ENCODE measurements at regions not wholly inside any gene's neighbourhood (a gene's known extent, or its start where the extent isn't known, plus 50 kb on each side); places are given as distances from the start of the nearest gene placed in this dataset.

- no peaks in the 10 kb centered on the region for H3K36me3 ChIP-seq (ENCODE audit: low read depth)
- no peaks in the 10 kb centered on the region for H3K4me1 ChIP-seq (ENCODE audit: low read depth)
- DNase-seq (no peak), ATAC-seq (no peak)
- no peak for TF ChIP-seq CTCF (IDR thresholded peaks at IDR 0.05)
- no peak overlapping the region for H3K4me3 ChIP-seq
- H3K9me3 ChIP-seq = peaks cover under 1% of the 10 kb centered on the region
- intact Hi-C loops (cut with DNase I, micrococcal nuclease) = no loop called here
Observed at GRCh38 chr4:63620271-63620670, 789.0 kb downstream of the TECRL start.

- Histone ChIP-seq H3K9me3 (no peaks in the 10 kb centered on the region), H3K4me3 (no peak overlapping the region), H3K4me1 (ENCODE audit: low read depth) (no peaks in the 10 kb centered on the region), H3K36me3 (ENCODE audit: low read depth) (no peaks in the 10 kb centered on the region)
- ATAC-seq (no peak), DNase-seq (no peak)
- TF ChIP-seq CTCF (IDR thresholded peaks at IDR 0.05) = no peak
- intact Hi-C loops (cut with DNase I, micrococcal nuclease) = no loop called here
Observed at GRCh38 chr4:63619771-63620170, 789.5 kb downstream of the TECRL start.

GRCh38 chr4:63618883-63619718, 790.1 kb downstream of the TECRL start:
- Histone ChIP-seq H3K9me3 (no peaks in the 10 kb centered on the region), H3K4me3 (no peak overlapping the region), H3K36me3 (ENCODE audit: low read depth) (no peaks in the 10 kb centered on the region), H3K4me1 (ENCODE audit: low read depth) (no peaks in the 10 kb centered on the region)
- intact Hi-C loops (cut with DNase I, micrococcal nuclease) = no loop called here
- DNase-seq = no peak
- TF ChIP-seq CTCF (IDR thresholded peaks at IDR 0.05) = no peak
- no peak for ATAC-seq

- no peak for DNase-seq
- no peak for TF ChIP-seq CTCF (IDR thresholded peaks at IDR 0.05)
Observed at GRCh38 chr4:63607169-63607872, 801.9 kb downstream of the TECRL start.

GRCh38 chr4:63589796-63590195, 819.5 kb downstream of the TECRL start:
- H3K36me3 ChIP-seq (ENCODE audit: low read depth) = no peaks in the 10 kb centered on the region
- no peak overlapping the region for H3K4me3 ChIP-seq
- no peak for DNase-seq
- no peak for ATAC-seq
- intact Hi-C loops (cut with DNase I, micrococcal nuclease) = no loop called here
- TF ChIP-seq CTCF (IDR thresholded peaks at IDR 0.05) = no peak
- H3K4me1 ChIP-seq (ENCODE audit: low read depth) = no peaks in the 10 kb centered on the region
- H3K9me3 ChIP-seq = peaks cover 6% of the 10 kb centered on the region

More at GRCh38 chr4:63607169-63607872, 801.9 kb downstream of the TECRL start:
- no peak overlapping the region for H3K4me3 ChIP-seq
- intact Hi-C loops (cut with DNase I, micrococcal nuclease) = no loop called here
- H3K9me3 ChIP-seq = no peaks in the 10 kb centered on the region
- ATAC-seq = no peak
- no peaks in the 10 kb centered on the region for H3K4me1 ChIP-seq (ENCODE audit: low read depth)
- H3K36me3 ChIP-seq (ENCODE audit: low read depth) = no peaks in the 10 kb centered on the region
